ENCODE measurements at regions not wholly inside any gene's neighbourhood (a gene's known extent, or its start where the extent isn't known, plus 50 kb on each side); places are given as distances from the start of the nearest gene placed in this dataset.

DNA sequence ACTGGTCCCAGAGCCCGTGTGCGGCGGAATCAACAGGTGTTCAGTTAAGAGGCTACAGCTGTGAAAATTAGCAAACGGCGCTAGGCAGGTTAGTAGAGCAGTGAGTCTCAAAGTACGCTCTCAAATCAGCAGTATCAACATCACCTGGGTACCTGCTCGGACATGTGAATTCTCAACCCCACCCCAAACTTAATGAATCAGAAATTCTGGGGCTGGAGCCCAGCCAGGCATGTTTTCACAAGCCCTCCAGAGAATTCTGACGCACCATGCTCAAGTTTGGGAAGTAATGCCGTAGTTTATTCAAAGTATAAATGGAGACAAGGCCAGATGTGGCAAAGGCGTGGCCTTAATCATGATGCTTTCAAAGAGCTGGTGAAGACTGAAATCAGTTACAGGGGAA lies 58.2 kb upstream of the PTCHD1 start:
- H3K79me2 ChIP-seq (ENCODE audit: control insufficient read depth, insufficient read depth, low read length) = no peaks in the 10 kb centered on the region
- no peak for DNase-seq (ENCODE audit: extremely low read depth in 1 of 4, low spot score in 3 of 4)
- no peak for FAIRE-seq
- ChIA-PET POLR2A (no interaction called here), CTCF (ENCODE audit: low intra/inter-chr PET ratio) (no interaction called here)
- in situ Hi-C loops (cut with MboI) = no loop called here
- intact Hi-C loops (cut with micrococcal nuclease) = no loop called here
- no peaks in the 10 kb centered on the region for H3K9me1 ChIP-seq (ENCODE audit: control insufficient read depth, insufficient read depth, low read length)
- H4K20me1 ChIP-seq (replicated peaks; ENCODE audit: control insufficient read depth, insufficient read depth, low read length) = no peaks in the 10 kb centered on the region
- H3K4me2 ChIP-seq (ENCODE audit: insufficient read depth, low read length) = no peak overlapping the region
- no peak overlapping the region for H2AFZ ChIP-seq (ENCODE audit: low read depth, low read length)
- H3K9ac ChIP-seq (ENCODE audit: insufficient read depth in 1 of 2, low read depth in 2 of 2, low read length in 2 of 2) = no peak overlapping the region
- H3K9me3 ChIP-seq (replicated peaks; ENCODE audit: control insufficient read depth, insufficient read depth, low read depth, low read length) = no peaks in the 10 kb centered on the region
- H3K27me3 ChIP-seq (ENCODE audit: control insufficient read depth in 2 of 2, insufficient read depth in 2 of 2, low read length in 2 of 2) = no peaks in the 10 kb centered on the region
- no peak for ATAC-seq
- H3K4me1 ChIP-seq (replicated peaks in 1 of 2; ENCODE audit: control insufficient read depth in 2 of 2, insufficient read depth in 2 of 2, low read length in 2 of 2) = no peaks in the 10 kb centered on the region
- H3K36me3 ChIP-seq (ENCODE audit: control insufficient read depth, insufficient read depth, low read length) = no peaks in the 10 kb centered on the region
- no TSS peak for BruUV-seq (replicated peaks)
- TF ChIP-seq CSDE1 (IDR thresholded peaks at IDR 0.05) (no peak), ZNF311 (CRISPR knock-in tag; IDR thresholded peaks at IDR 0.05) (no peak), HDAC1 (IDR thresholded peaks at IDR 0.05) (no peak)
- TF ChIP-seq, protein P1, sequence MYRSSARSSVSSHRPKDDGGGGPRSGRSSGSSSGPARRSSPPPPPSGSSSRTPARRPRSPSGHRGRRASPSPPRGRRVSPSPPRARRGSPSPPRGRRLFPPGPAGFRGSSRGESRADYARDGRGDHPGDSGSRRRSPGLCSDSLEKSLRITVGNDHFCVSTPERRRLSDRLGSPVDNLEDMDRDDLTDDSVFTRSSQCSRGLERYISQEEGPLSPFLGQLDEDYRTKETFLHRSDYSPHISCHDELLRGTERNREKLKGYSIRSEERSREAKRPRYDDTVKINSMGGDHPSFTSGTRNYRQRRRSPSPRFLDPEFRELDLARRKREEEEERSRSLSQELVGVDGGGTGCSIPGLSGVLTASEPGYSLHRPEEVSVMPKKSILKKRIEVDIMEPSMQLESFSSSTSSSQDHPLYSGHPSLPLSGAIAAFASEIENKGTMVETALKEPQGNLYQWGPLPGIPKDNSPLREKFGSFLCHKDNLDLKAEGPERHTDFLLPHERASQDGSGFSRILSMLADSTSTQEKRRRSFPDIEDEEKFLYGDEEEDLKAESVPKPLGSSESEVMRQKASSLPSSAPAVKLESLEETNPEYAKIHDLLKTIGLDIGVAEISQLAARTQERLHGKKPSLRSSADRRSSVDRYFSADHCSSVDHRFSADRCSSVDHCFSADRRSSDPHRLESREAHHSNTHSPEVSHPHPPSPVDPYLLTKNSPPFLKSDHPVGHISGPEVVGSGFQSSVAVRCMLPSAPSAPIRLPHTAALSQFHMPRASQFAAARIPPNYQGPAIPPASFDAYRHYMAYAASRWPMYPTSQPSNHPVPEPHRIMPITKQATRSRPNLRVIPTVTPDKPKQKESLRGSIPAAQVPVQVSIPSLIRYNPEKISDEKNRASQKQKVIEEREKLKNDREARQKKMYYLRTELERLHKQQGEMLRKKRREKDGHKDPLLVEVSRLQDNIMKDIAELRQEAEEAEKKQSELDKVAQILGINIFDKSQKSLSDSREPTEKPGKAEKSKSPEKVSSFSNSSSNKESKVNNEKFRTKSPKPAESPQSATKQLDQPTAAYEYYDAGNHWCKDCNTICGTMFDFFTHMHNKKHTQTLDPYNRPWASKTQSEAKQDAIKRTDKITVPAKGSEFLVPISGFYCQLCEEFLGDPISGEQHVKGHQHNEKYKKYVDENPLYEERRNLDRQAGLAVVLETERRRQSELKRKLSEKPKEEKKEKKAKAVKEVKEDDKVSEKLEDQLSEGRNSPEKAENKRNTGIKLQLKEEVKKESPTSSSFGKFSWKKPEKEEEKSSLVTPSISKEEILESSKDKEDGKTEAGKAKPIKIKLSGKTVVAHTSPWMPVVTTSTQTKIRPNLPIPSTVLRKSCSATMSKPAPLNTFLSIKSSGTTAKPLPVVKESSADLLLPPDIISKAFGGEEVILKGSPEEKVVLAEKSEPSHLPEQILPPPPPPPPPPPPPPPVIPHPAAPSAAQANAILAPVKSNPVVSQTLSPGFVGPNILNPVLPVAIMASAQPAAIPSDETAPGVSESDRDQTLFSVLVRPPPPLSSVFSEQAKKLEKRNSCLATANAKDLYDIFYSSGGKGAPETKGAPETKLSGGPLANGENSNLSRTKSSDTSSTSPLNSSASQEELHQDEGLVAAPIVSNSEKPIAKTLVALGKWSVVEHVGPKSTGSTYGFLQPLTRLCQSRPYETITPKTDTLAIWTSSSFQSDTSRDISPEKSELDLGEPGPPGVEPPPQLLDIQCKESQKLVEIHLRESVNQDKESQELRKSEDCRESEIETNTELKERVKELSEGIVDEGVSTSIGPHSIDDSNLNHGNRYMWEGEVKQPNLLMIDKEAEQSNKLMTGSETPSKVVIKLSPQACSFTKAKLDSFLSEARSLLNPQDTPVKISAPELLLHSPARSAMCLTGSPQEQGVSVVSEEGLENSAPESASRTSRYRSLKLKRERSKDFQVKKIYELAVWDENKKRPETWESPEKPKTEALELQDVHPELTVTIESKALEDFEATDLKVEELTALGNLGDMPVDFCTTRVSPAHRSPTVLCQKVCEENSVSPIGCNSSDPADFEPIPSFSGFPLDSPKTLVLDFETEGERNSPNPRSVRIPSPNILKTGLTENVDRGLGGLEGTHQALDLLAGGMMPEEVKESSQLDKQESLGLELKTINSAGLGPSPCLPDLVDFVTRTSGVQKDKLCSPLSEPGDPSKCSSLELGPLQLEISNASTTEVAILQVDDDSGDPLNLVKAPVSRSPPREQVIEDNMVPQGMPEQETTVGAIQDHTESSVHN (IDR thresholded peaks at IDR 0.05; ENCODE audit: borderline replicate concordance in 1 of 2, low read depth in 1 of 2) = no peak
- TF ChIP-seq, protein P2, sequence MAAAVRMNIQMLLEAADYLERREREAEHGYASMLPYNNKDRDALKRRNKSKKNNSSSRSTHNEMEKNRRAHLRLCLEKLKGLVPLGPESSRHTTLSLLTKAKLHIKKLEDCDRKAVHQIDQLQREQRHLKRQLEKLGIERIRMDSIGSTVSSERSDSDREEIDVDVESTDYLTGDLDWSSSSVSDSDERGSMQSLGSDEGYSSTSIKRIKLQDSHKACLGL (CRISPR knock-in tag; IDR thresholded peaks at IDR 0.05; ENCODE audit: borderline replicate concordance, poor library complexity, severe bottlenecking) = no peak
- H3K4me3 ChIP-seq = no peak overlapping the region
- 0% methylated on average over 10 of the region's 10 CpGs for WGBS (ENCODE audit: insufficient coverage, low coverage, missing lambda C conversion rate)
- H3K27ac ChIP-seq (ENCODE audit: extremely low read depth, low read depth, low read length) = no peak overlapping the region
